ENCODE measurements at regions not wholly inside any gene's neighbourhood (a gene's known extent, or its start where the extent isn't known, plus 50 kb on each side); places are given as distances from the start of the nearest gene placed in this dataset.

- ChIA-PET CTCF (no interaction called here), POLR2A (no interaction called here), RAD21 (ENCODE audit: low non-redundant PET in 1 of 2, low total read pairs in 2 of 2, uncharacterized antibody in 2 of 2, unreplicated experiment in 2 of 2) (no interaction called here)
- Histone ChIP-seq H3K4me1 (ENCODE audit: control insufficient read depth in 1 of 2, insufficient read depth in 2 of 2, low read length in 2 of 2) (peaks cover 0 to 21% of the 10 kb centered on the region in 2 experiments; a peak in 2 of 4 replicates), H3K4me3 (replicated peaks in 1 of 2; ENCODE audit: low read depth in 1 of 2, low read length in 2 of 2) (no peak overlapping the region), H3K4me2 (ENCODE audit: low read length) (no peak overlapping the region), H3K9me3 (ENCODE audit: control insufficient read depth in 1 of 2, insufficient read depth in 1 of 2, low read depth in 1 of 2, low read length in 2 of 2) (no peaks in the 10 kb centered on the region), H3K79me2 (ENCODE audit: insufficient read depth, low read length) (no peaks in the 10 kb centered on the region), H3K9me2 (ENCODE audit: insufficient read depth) (no peaks in the 10 kb centered on the region), H3K9ac (ENCODE audit: low read length) (no peak overlapping the region), H4K20me1 (ENCODE audit: insufficient read depth) (no peaks in the 10 kb centered on the region), H3K27ac (ENCODE audit: low read depth, low read length) (no peak overlapping the region), H2AFZ (ENCODE audit: low read depth, low read length, poor library complexity, severe bottlenecking) (no peak overlapping the region), H3K36me3 (ENCODE audit: control insufficient read depth in 1 of 2, insufficient read depth in 2 of 2, low read length in 2 of 2) (no peaks in the 10 kb centered on the region), H3K27me3 (ENCODE audit: insufficient read depth, low read length) (no peaks in the 10 kb centered on the region)
- intact Hi-C loops (cut with micrococcal nuclease), result no loop called here
- DNase-seq (ENCODE audit: low read depth, low spot score), result no peak
- TF ChIP-seq SP1 (IDR thresholded peaks at IDR 0.05; ENCODE audit: low read depth) (no peak), EZH2 (IDR thresholded peaks at IDR 0.05) (no peak), EGR1 (IDR thresholded peaks at IDR 0.05; ENCODE audit: low read depth) (no peak), SIN3A (IDR thresholded peaks at IDR 0.05; ENCODE audit: low read depth) (no peak), REST (IDR thresholded peaks at IDR 0.05; ENCODE audit: low read depth) (no peak), JUND (IDR thresholded peaks at IDR 0.05) (no peak), POLR2AphosphoS5 (IDR thresholded peaks at IDR 0.05; ENCODE audit: low read depth, low read length) (no peak), CEBPB (IDR thresholded peaks at IDR 0.05; ENCODE audit: low read depth) (no peak), EZH2phosphoT487 (IDR thresholded peaks at IDR 0.05; ENCODE audit: borderline replicate concordance) (no peak), POLR2A (IDR thresholded peaks at IDR 0.05; ENCODE audit: borderline replicate concordance, extremely low read depth, insufficient read depth, insufficient read length) (no peak), ZNF274 (IDR thresholded peaks at IDR 0.05; ENCODE audit: low read depth, low read length) (no peak), SRF (IDR thresholded peaks at IDR 0.05; ENCODE audit: low read depth) (no peak), CBX3 (IDR thresholded peaks at IDR 0.05; ENCODE audit: low read depth) (no peak), YY1 (IDR thresholded peaks at IDR 0.05; ENCODE audit: extremely low read depth, insufficient replicate concordance, low read depth, low read length) (no peak), TCF7L2 (IDR thresholded peaks at IDR 0.05; ENCODE audit: borderline replicate concordance, extremely low read depth, insufficient read depth, insufficient read length) (no peak), FOSL1 (IDR thresholded peaks at IDR 0.05; ENCODE audit: low read depth) (no peak), RAD21 (IDR thresholded peaks at IDR 0.05; ENCODE audit: low read depth) (no peak)
- TF ChIP-seq, protein P1, sequence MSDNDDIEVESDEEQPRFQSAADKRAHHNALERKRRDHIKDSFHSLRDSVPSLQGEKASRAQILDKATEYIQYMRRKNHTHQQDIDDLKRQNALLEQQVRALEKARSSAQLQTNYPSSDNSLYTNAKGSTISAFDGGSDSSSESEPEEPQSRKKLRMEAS (IDR thresholded peaks at IDR 0.05), result no peak
- TF ChIP-seq, protein P2, sequence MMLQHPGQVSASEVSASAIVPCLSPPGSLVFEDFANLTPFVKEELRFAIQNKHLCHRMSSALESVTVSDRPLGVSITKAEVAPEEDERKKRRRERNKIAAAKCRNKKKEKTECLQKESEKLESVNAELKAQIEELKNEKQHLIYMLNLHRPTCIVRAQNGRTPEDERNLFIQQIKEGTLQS (IDR thresholded peaks at IDR 0.05), result no peak
- TF ChIP-seq, protein P3, sequence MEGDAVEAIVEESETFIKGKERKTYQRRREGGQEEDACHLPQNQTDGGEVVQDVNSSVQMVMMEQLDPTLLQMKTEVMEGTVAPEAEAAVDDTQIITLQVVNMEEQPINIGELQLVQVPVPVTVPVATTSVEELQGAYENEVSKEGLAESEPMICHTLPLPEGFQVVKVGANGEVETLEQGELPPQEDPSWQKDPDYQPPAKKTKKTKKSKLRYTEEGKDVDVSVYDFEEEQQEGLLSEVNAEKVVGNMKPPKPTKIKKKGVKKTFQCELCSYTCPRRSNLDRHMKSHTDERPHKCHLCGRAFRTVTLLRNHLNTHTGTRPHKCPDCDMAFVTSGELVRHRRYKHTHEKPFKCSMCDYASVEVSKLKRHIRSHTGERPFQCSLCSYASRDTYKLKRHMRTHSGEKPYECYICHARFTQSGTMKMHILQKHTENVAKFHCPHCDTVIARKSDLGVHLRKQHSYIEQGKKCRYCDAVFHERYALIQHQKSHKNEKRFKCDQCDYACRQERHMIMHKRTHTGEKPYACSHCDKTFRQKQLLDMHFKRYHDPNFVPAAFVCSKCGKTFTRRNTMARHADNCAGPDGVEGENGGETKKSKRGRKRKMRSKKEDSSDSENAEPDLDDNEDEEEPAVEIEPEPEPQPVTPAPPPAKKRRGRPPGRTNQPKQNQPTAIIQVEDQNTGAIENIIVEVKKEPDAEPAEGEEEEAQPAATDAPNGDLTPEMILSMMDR (IDR thresholded peaks at IDR 0.05 in 2 of 3, conservative IDR thresholded peaks at IDR 0.05 in 1 of 3; ENCODE audit: borderline replicate concordance in 1 of 3, insufficient read depth in 1 of 3, low read depth in 2 of 3, low read length in 2 of 3), result no peak
- no TSS peak for BruUV-seq (replicated peaks)
- no peak for ATAC-seq
These were observed 94.9 kb upstream of the NDP start for GRCh38 chrX:44068043-44068442.
